ENCODE measurements at regions not wholly inside any gene's neighbourhood (a gene's known extent, or its start where the extent isn't known, plus 50 kb on each side); places are given as distances from the start of the nearest gene placed in this dataset.

GRCh38 chr3:159763602-159764489 lies 224.8 kb upstream of the IL12A start:
- DNase-seq (ENCODE audit: low spot score): peak; percentile 89

GRCh38 chr3:159764490-159765029 lies 224.1 kb upstream of the IL12A start:
- no peak for DNase-seq (ENCODE audit: low spot score)

- DNase-seq (ENCODE audit: low spot score): peak; percentile 99
Measured at GRCh38 chr3:159765030-159765859, 223.4 kb upstream of the IL12A start.

GRCh38 chr3:159765860-159766294 lies 222.8 kb upstream of the IL12A start:
- no peak for DNase-seq (ENCODE audit: low spot score)

GRCh38 chr3:159766563-159767185 lies 222.0 kb upstream of the IL12A start:
- DNase-seq (ENCODE audit: low spot score): peak; percentile 63

- DNase-seq (ENCODE audit: low spot score): no peak
Measured at GRCh38 chr3:159770998-159771397, 217.6 kb upstream of the IL12A start.

- DNase-seq (ENCODE audit: low spot score): peak; percentile 21
Measured at GRCh38 chr3:159771865-159772611, 216.6 kb upstream of the IL12A start.

- no peak for DNase-seq (ENCODE audit: low spot score)
Measured at GRCh38 chr3:159773706-159774105, 214.9 kb upstream of the IL12A start.

- peak; percentile 64 for DNase-seq (ENCODE audit: low spot score)
Measured at GRCh38 chr3:159775372-159775961, 213.2 kb upstream of the IL12A start.

- no peak for DNase-seq (ENCODE audit: low spot score)
Measured at GRCh38 chr3:159776779-159777178, 211.9 kb upstream of the IL12A start.

- DNase-seq (ENCODE audit: low spot score): peak; percentile 75
Measured at GRCh38 chr3:159779883-159780282, 208.8 kb upstream of the IL12A start.

- DNase-seq (ENCODE audit: low spot score): no peak
Measured at GRCh38 chr3:159781867-159782266, 206.8 kb upstream of the IL12A start.

- DNase-seq (ENCODE audit: low spot score): no peak
Measured at GRCh38 chr3:159782724-159783421, 205.8 kb upstream of the IL12A start.

GRCh38 chr3:159783780-159784742 lies 204.6 kb upstream of the IL12A start:
- peak; percentile 65 for DNase-seq (ENCODE audit: low spot score)

GRCh38 chr3:159785273-159785708 lies 203.3 kb upstream of the IL12A start:
- DNase-seq (ENCODE audit: low spot score): no peak

GRCh38 chr3:159786489-159787177 lies 202.0 kb upstream of the IL12A start:
- peak; percentile 40 for DNase-seq (ENCODE audit: low spot score)

GRCh38 chr3:159787178-159787574 lies 201.5 kb upstream of the IL12A start:
- peak; percentile 78 for DNase-seq (ENCODE audit: low spot score)

- no peak for DNase-seq (ENCODE audit: low spot score)
Measured at GRCh38 chr3:159787794-159788205, 200.8 kb upstream of the IL12A start.
